Activated naive CD8-positive, alpha-beta T cell treated with anti-CD3 and anti-CD28 coated beads, Interleukin-2, amount 50 U/mL, for 24 hours (primary cell): ENCODE measurements at regions not wholly inside any gene's neighbourhood (a gene's known extent, or its start where the extent isn't known, plus 50 kb on each side); places are given as distances from the start of the nearest gene placed in this dataset.
"Not testable (repeated sequence)": the region's sequence is repeated elsewhere in the genome, so short reads cannot be mapped to it uniquely, and the experiment has no call there.

Source experiments
- ATAC-seq: fragments of 150-1000 bp; cut with Tn5 transposase; one replicate; pipeline ENCODE4 v1.10.0; 2021
- DNase-seq: peaks from one replicate; pipeline ENCODE4 v3.0.0; 2021
- H3K27ac Mint-ChIP-seq: one replicate; pipeline ENCODE4 v1.8.0; 2021; ENCODE audit warnings: mild to moderate bottlenecking, mixed read lengths
- H3K27me3 Mint-ChIP-seq: one replicate; pipeline ENCODE4 v1.8.0; 2021; ENCODE audit warnings: mixed read lengths
- H3K36me3 Mint-ChIP-seq: one replicate; pipeline ENCODE4 v1.8.0; 2021; ENCODE audit warnings: low read depth, mixed read lengths
- H3K4me1 Mint-ChIP-seq: one replicate; pipeline ENCODE4 v1.8.0; 2021; ENCODE audit warnings: mixed read lengths
- H3K4me3 Mint-ChIP-seq: one replicate; pipeline ENCODE4 v1.8.0; 2021; ENCODE audit warnings: mild to moderate bottlenecking, moderate library complexity, mixed read lengths
- H3K9me3 Mint-ChIP-seq: one replicate; pipeline ENCODE4 v1.8.0; 2021; ENCODE audit warnings: mixed read lengths

DNA sequence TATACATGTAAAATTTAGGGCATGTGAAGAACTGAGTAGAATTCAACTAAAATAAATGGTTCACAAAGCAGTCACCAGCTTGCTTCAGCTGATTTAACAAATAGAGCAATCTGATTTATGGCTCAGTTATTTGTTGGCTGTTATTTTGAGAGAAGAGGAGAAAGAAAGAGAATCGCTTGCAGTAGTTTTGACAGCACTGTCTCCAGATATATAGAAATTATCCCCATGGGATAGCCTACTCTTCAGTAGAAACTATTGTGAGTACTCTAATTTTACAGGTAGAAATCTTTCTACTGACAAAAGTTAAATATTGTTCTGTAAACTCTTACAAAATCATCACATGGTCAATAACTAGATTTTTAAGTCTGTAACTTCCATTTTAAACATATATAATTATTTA is 1098.2 kb downstream of the MRPL39 start:
- no peaks in the 10 kb centered on the region for H3K27me3 Mint-ChIP-seq
- peaks cover 2% of the 10 kb centered on the region for H3K36me3 Mint-ChIP-seq
- no peak overlapping the region for H3K4me3 Mint-ChIP-seq
- no peak overlapping the region for H3K27ac Mint-ChIP-seq
- peaks cover 11% of the 10 kb centered on the region for H3K9me3 Mint-ChIP-seq
- DNase-seq (no peak), ATAC-seq (no peak)
- no peaks in the 10 kb centered on the region for H3K4me1 Mint-ChIP-seq

DNA sequence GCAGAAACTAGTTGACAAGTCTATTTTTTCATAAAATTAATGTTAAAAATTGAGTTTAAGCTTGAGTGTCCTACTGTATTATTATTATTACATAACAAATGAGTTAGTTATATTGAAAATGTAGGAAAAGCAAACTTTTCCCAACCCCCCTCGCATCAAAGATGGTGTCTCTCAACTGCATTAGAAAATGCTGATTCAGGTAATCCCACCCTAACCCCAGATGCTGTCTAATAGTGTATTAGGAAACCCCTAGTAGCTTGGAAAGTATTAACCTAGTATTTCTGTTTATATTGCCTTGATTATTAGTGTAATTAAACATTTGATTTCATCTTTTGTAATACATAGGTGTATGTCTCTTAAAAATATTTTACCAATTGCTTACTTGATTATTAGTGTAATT is 1120.3 kb downstream of the MRPL39 start:
- DNase-seq = no peak
- no peak overlapping the region for H3K27ac Mint-ChIP-seq
- H3K4me1 Mint-ChIP-seq = no peaks in the 10 kb centered on the region
- H3K4me3 Mint-ChIP-seq = no peak overlapping the region
- no peaks in the 10 kb centered on the region for H3K27me3 Mint-ChIP-seq
- H3K9me3 Mint-ChIP-seq = no peaks in the 10 kb centered on the region
- ATAC-seq = no peak
- peaks cover 4% of the 10 kb centered on the region for H3K36me3 Mint-ChIP-seq

DNA sequence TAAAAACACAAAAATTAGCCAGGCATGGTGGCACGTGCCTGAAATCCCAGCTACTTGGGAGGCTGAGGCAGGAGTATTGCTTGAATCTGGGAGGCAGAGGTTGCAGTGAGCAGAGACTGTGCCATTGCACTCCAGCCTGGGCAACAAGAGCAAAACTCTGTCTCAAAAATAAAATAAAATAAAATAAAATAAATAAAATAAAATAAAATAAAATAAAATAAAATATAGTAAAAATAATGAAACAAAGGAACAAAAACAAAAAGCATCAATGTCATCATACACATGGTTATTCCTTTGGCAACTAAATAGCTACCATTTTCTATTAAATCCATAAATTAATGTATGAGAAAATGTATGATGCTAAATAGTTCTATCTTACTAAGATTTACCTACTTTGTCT is 1123.9 kb downstream of the MRPL39 start:
- not testable (repeated sequence) for H3K4me1 Mint-ChIP-seq, H3K36me3 Mint-ChIP-seq, H3K9me3 Mint-ChIP-seq, H3K27ac Mint-ChIP-seq, H3K4me3 Mint-ChIP-seq, DNase-seq, H3K27me3 Mint-ChIP-seq, ATAC-seq

DNA sequence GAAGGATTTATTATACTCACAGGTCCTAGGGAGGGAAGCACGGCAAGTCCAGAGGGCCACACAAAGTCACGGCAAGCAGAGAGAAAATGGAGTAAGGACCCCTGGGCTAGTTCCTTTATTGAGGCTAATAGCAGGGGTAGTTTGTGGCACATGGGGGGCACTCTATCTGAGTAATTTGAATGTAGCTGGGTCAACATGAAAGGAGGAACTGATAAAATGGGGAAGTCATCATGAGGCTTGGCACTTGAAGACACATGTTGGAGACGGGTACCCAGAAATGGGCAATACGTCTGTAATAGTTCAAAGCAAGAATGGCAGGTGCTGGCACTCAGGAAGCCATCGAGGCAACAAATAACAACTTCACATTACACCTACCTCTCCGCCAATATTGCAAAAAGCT is 1136.4 kb downstream of the MRPL39 start:
- Mint-ChIP-seq H3K4me3 (no peak overlapping the region), H3K4me1 (no peaks in the 10 kb centered on the region), H3K36me3 (no peaks in the 10 kb centered on the region), H3K9me3 (peaks cover 10% of the 10 kb centered on the region), H3K27me3 (no peaks in the 10 kb centered on the region), H3K27ac (no peak overlapping the region)
- ATAC-seq (no peak), DNase-seq (no peak)

DNA sequence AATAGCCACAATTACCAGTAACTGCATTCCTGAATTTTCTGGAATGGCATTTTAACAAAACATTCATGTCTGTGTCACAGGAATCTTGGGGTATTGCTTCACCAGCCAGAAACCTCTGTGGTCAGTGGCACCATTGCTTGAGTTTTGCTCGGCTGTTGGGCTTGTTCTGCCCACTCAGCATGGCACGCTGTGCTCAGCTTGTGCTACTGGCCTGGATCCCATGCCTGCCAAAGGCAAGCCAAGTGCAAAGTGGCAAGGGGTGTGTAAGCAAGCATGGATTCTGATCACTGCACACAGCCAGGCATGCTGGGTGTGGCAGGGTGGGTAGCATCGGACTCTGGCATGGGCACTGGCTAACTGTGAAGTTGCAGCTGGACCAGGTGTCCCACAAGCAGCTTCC is 1150.9 kb downstream of the MRPL39 start:
- no peaks in the 10 kb centered on the region for H3K4me1 Mint-ChIP-seq

DNA sequence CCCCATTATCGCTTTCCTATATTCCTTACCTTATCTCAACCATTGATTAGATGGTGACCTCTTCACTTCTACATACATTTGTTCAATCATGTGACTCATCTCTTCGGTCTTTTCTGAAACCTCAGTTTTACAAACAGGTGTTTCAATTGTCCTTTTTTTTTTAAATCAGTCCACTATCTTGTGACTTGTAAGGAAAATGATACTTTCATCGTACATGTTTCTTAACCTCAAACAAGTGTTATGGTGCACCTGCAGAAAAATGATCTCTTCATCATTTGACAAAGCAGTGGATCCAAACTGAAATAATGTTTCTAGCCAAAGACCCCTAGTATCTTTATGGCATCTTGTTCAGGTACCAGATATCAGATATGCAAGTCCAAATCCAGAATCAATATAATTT is 1157.2 kb downstream of the MRPL39 start:
- DNase-seq (no peak), ATAC-seq (no peak)
- Mint-ChIP-seq H3K9me3 (no peaks in the 10 kb centered on the region), H3K27ac (no peak overlapping the region), H3K4me3 (no peak overlapping the region), H3K4me1 (no peaks in the 10 kb centered on the region), H3K27me3 (no peaks in the 10 kb centered on the region), H3K36me3 (peaks cover 9% of the 10 kb centered on the region)

More for the DNA sequence above, 1150.9 kb downstream of the MRPL39 start:
- ATAC-seq = no peak
- no peak overlapping the region for H3K27ac Mint-ChIP-seq
- no peaks in the 10 kb centered on the region for H3K36me3 Mint-ChIP-seq
- no peak overlapping the region for H3K4me3 Mint-ChIP-seq
- no peak for DNase-seq
- H3K27me3 Mint-ChIP-seq = no peaks in the 10 kb centered on the region
- H3K9me3 Mint-ChIP-seq = no peaks in the 10 kb centered on the region

DNA sequence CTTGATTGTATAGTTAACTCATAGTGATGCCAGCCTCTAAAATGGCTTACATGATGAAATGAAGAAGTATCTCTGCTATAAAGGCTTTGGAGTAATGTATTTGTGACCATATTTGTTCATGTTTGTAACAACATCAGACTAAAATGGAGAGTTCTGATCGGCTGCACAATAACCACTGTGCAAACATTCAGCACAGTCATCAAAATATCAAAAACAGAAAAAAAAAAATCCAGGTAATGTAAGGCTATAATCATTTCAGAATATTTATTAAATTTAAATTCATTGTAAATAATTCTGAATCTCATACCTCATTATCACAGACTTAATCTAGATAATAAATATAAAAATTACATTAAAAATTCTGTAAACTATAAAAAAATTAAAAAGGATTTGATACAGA is 1161.8 kb downstream of the MRPL39 start:
- Mint-ChIP-seq H3K27me3 (no peaks in the 10 kb centered on the region), H3K36me3 (peaks cover 31% of the 10 kb centered on the region), H3K27ac (no peak overlapping the region), H3K4me1 (peaks cover 3% of the 10 kb centered on the region), H3K9me3 (peaks cover 4% of the 10 kb centered on the region), H3K4me3 (no peak overlapping the region)
- no peak for ATAC-seq
- DNase-seq = no peak

DNA sequence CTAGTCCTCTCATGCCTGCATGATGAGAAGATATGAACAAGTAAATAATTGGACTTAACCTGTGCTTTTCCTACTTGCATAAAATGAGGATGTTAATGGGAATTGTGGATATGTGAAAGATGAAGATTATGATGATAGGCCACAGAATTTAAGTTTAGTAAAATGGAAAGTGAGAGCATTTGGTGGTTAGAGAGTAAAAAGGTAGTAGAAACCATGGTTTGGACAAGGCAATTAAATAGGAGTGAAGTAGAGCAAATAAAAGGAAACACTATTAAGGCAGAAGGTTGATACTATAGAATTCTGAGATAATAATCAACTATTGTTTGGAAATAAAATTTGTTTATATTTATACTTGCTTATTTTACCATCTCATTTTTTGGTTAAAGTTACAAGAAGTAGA is 1162.5 kb downstream of the MRPL39 start:
- Mint-ChIP-seq H3K27ac (no peak overlapping the region), H3K9me3 (peaks cover 4% of the 10 kb centered on the region), H3K27me3 (no peaks in the 10 kb centered on the region), H3K36me3 (peaks cover 37% of the 10 kb centered on the region), H3K4me3 (no peak overlapping the region), H3K4me1 (peaks cover 3% of the 10 kb centered on the region)
- ATAC-seq (no peak), DNase-seq (no peak)

DNA sequence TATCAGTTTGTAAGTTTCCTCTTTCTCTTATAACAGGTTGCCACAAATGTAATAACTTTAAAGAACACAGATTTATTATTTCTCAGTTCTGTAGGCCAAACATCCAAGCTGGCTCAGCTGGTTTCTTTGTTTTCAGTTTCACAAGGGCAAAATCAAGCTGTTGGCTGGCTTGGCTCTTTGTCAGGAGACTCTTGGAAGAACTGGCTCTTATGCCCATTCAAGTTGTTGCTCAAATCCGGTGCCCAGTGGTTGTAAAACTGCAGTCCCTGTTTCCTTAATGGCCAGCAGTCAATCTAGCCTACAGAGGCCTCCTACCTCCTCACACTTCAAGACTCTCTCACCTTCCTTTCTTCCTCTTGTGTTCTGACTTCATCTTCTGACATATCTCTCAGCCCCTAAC is 1171.0 kb downstream of the MRPL39 start:
- DNase-seq = no peak
- H3K27me3 Mint-ChIP-seq = no peaks in the 10 kb centered on the region
- ATAC-seq = no peak
- peaks cover 11% of the 10 kb centered on the region for H3K9me3 Mint-ChIP-seq
- H3K36me3 Mint-ChIP-seq = peaks cover 43% of the 10 kb centered on the region
- H3K4me1 Mint-ChIP-seq = peaks cover 3% of the 10 kb centered on the region
- H3K27ac Mint-ChIP-seq = no peak overlapping the region
- H3K4me3 Mint-ChIP-seq = no peak overlapping the region

DNA sequence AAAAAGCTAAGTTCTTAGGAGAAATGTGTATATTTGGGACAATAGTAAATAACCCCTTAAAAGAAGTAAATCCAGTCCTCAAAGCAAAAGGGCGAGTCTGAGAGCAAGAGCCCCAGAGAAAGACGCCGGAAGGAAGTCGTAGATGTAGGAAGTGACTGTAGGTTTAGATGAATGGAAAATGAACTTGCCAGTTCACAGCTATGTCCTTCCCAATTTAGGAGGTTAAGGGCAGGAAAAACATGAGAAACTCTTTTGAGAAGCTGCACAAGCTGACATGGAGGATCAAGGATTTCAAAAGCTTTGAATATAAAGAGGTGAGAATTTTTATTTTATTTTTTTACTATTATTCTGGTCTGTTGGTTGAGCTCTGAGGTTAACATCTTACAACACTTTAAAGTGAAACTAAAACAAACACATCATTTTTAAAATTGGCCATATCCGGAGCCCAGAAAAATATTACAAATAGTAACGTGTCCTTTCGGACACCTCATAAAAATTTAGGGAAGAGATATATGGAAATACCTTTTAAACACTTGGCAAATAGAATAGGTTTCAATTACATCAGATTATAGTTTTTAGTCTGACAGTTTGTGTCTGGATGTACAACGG is 1178.6 kb downstream of the MRPL39 start:
- H3K4me3 Mint-ChIP-seq = peak overlapping the region; percentile 86
- peak; percentile 81 for ATAC-seq
- DNase-seq = peak; percentile 11
- H3K36me3 Mint-ChIP-seq = peaks cover 3% of the 10 kb centered on the region
- H3K27ac Mint-ChIP-seq = peak overlapping the region; percentile 82
- no peaks in the 10 kb centered on the region for H3K27me3 Mint-ChIP-seq
- peaks cover 23% of the 10 kb centered on the region for H3K4me1 Mint-ChIP-seq
- H3K9me3 Mint-ChIP-seq = peaks cover 3% of the 10 kb centered on the region

DNA sequence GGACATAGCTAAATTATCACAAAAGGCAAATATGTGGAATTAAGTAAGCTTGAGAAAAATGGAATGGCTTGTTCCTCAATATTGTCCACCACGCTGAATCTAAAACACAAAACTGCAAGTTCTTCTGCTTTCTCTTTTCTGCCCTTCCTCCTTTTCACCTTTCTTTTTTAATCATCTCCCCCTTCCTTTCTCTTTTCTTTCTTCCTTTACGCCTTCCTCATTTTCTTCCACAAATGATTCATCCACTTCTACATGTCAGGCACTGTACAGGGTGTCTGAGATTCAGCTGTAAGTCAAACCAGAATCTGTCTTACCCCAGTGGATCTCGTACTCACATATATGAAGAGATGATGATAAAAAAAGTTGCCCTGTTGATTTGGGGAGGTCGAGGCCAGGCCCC is 1182.5 kb downstream of the MRPL39 start:
- no peak overlapping the region for H3K4me3 Mint-ChIP-seq
- peaks cover 1% of the 10 kb centered on the region for H3K36me3 Mint-ChIP-seq
- DNase-seq (no peak), ATAC-seq (no peak)
- H3K4me1 Mint-ChIP-seq = peaks cover 15% of the 10 kb centered on the region
- no peak overlapping the region for H3K27ac Mint-ChIP-seq
- H3K27me3 Mint-ChIP-seq = no peaks in the 10 kb centered on the region
- peaks cover 12% of the 10 kb centered on the region for H3K9me3 Mint-ChIP-seq

DNA sequence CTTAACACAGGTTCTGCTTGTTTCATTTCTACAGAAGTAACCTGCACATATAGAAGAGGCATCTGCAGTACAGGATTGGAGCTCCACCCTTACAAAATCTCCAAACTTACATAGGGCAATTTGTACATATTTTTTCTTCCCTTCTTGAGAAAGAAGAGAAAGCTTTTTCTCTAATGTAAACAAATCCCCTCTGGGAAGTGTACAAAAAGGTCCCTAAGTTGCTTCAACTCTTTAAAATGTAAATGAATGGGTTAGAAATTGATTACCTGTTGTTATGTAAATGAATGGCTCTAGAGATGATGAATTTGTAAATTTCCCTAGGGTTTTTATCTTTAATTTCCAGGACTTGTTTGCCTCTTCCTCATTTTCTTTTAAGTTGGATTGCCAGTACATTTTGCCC is 1183.7 kb downstream of the MRPL39 start:
- Mint-ChIP-seq H3K27me3 (no peaks in the 10 kb centered on the region), H3K4me3 (no peak overlapping the region), H3K4me1 (peaks cover 11% of the 10 kb centered on the region), H3K27ac (no peak overlapping the region), H3K36me3 (no peaks in the 10 kb centered on the region), H3K9me3 (peaks cover 22% of the 10 kb centered on the region)
- ATAC-seq (no peak), DNase-seq (no peak)

DNA sequence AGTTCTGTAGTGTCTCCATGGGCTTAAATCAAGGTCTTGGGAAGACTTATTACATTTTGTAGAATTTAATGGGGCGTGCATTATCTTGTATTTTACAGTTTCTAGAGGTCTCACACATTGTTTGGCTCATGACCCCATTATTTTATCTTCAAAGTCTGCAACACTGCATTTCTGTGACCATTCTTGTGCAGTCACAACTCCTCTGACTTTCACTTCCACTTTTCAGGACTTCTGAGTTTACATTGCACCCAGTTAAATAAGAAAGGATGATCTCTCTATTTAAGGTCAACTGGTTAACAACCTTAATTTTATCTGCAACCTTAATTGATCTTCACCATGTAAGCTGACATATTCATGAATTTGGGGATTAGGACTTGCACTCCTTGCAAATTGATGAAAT is 1186.6 kb downstream of the MRPL39 start:
- Mint-ChIP-seq H3K4me1 (peaks cover 2% of the 10 kb centered on the region), H3K27ac (no peak overlapping the region), H3K9me3 (peaks cover 30% of the 10 kb centered on the region)

DNA sequence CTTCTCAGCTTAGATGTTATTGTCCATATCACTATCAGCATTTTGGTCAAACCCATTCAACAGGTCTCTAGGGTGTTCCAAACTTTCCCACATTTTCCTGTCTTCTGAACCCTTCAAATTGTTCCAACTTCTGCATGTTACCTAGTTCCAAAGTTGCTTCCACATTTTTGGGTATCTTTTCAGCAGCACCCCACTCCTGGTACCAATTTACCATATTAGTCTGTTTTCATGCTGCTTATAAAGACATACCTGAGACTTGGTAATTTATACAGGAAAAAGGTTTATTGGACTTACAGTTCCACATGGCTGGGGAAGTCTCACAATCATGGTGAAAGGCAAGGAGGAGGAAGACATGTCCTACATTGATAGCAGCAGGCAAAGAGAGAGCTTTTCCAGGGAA is 1187.6 kb downstream of the MRPL39 start:
- not testable (repeated sequence) for H3K4me1 Mint-ChIP-seq, H3K4me3 Mint-ChIP-seq, H3K27me3 Mint-ChIP-seq, H3K27ac Mint-ChIP-seq, DNase-seq, H3K36me3 Mint-ChIP-seq, ATAC-seq
- peaks cover 30% of the 10 kb centered on the region for H3K9me3 Mint-ChIP-seq

More for the DNA sequence above, 1186.6 kb downstream of the MRPL39 start:
- Mint-ChIP-seq H3K36me3 (no peaks in the 10 kb centered on the region), H3K4me3 (no peak overlapping the region), H3K27me3 (peaks cover 1% of the 10 kb centered on the region)
- DNase-seq (no peak), ATAC-seq (no peak)

DNA sequence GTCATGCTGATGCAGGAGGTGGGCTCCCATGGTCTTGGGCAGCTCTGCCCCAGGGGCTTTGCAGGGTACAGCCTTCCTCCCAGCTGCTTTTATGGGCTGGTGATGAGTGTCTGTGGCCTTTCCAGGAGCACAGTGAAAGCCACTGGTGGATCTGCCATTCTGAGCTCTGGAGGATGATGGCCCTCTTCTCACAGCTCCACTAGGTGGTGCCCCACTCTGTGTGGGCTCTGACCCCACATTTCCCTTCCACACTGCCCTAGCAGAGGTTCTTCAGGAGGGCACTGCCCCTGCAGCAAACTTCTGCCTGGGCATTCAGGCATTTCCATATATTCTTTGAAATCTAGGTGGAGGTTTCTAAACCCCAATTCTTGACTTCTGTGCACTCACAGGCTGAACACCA is 1188.6 kb downstream of the MRPL39 start:
- Mint-ChIP-seq H3K36me3 (no peaks in the 10 kb centered on the region), H3K27ac (no peak overlapping the region), H3K4me3 (no peak overlapping the region), H3K27me3 (peaks cover 1% of the 10 kb centered on the region), H3K4me1 (peaks cover 2% of the 10 kb centered on the region), H3K9me3 (peaks cover 30% of the 10 kb centered on the region)
- DNase-seq (no peak), ATAC-seq (no peak)

DNA sequence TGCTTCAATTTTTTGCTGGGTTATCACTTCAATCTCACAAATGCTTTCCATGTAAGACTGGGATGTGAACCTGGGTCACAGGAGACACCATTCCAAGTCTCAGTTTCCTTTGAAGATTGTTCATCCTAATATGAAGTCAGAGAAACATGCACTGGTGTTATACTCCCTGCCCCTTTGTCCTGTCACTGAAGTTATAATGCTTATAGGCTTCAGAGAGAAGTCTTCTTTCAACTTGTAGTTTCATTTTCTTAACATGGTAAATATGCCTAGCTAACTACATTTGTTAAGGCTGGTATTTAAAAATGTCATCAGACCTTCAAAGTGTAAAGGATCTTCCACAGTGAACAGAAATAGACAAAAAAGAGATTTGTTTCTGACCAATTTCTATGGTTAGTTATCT is 1195.9 kb downstream of the MRPL39 start:
- ATAC-seq (no peak), DNase-seq (no peak)
- Mint-ChIP-seq H3K4me3 (no peak overlapping the region), H3K36me3 (no peaks in the 10 kb centered on the region), H3K4me1 (no peaks in the 10 kb centered on the region), H3K27me3 (no peaks in the 10 kb centered on the region), H3K27ac (no peak overlapping the region), H3K9me3 (no peaks in the 10 kb centered on the region)
